ENCODE measurements at regions not wholly inside any gene's neighbourhood (a gene's known extent, or its start where the extent isn't known, plus 50 kb on each side); places are given as distances from the start of the nearest gene placed in this dataset.

GRCh38 chr5:8682381-8682780, 813.4 kb downstream of the MTRR start:
- TF ChIP-seq CTCF (IDR thresholded peaks at IDR 0.05): no peak
- TF ChIP-seq RFX5 (IDR thresholded peaks at IDR 0.05): no peak
- TF ChIP-seq POLR2A (IDR thresholded peaks at IDR 0.05; ENCODE audit: low read length): no peak
- TF ChIP-seq USF2 (IDR thresholded peaks at IDR 0.05): no peak
- no peak for TF ChIP-seq REST (IDR thresholded peaks at IDR 0.05)
- no peak for TF ChIP-seq ELK1 (IDR thresholded peaks at IDR 0.05; ENCODE audit: low read depth, low read length)
- no peak for TF ChIP-seq KDM5A (IDR thresholded peaks at IDR 0.05)
- no peak for TF ChIP-seq MAX (IDR thresholded peaks at IDR 0.05)
- TF ChIP-seq EP300 (IDR thresholded peaks at IDR 0.05): no peak
